SK-N-SH treated with all-trans-retinoic acid at 6 μM for 48 hours (cell line): ENCODE measurements at regions not wholly inside any gene's neighbourhood (a gene's known extent, or its start where the extent isn't known, plus 50 kb on each side); places are given as distances from the start of the nearest gene placed in this dataset.

ENCODE experiments used
- BACH2 ChIP-seq: fragments of 250-450 bp; sonication (Bioruptor Pico); IDR thresholded peaks from 2 replicates; pipeline ENCODE4 v1.9.0; 2021; ENCODE audit warnings: mild to moderate bottlenecking, borderline replicate concordance
- PPARA ChIP-seq: fragments of 250-450 bp; sonication (Bioruptor Pico); IDR thresholded peaks from 2 replicates; pipeline ENCODE4 v1.5.0; 2020; ENCODE audit warnings: mild to moderate bottlenecking, borderline replicate concordance
- RARB ChIP-seq: fragments of 250-450 bp; sonication (Bioruptor Pico); IDR thresholded peaks from 2 replicates; pipeline ENCODE4 v1.8.0; 2021; ENCODE audit warnings: mild to moderate bottlenecking, moderate library complexity
- TCF4 ChIP-seq: fragments of 250-450 bp; sonication (Bioruptor Pico); IDR thresholded peaks from 2 replicates; pipeline ENCODE4 v1.8.0; 2021; ENCODE audit warnings: mild to moderate bottlenecking, moderate library complexity, borderline replicate concordance
- ZC3H10 ChIP-seq: fragments of 250-450 bp; sonication (Bioruptor Pico); IDR thresholded peaks from 2 replicates; pipeline ENCODE4 v1.5.1; 2021; ENCODE audit warnings: mild to moderate bottlenecking, moderate library complexity
- ZFP30 ChIP-seq: fragments of 450-650 bp; formaldehyde crosslinking; IDR thresholded peaks from 2 replicates; pipeline ENCODE4 v1.5.0; 2022; ENCODE audit warnings: mild to moderate bottlenecking, moderate library complexity
- ZNF8 ChIP-seq: fragments of 450-650 bp; formaldehyde crosslinking; IDR thresholded peaks from 2 replicates; pipeline ENCODE4 v1.5.0; 2020; ENCODE audit warnings: mild to moderate bottlenecking, moderate library complexity
- TF ChIP-seq, protein P1 (sequence below): fragments of 250-450 bp; sonication (Bioruptor Pico); IDR thresholded peaks from 2 replicates; pipeline ENCODE4 v1.8.0; 2020; ENCODE audit warnings: mild to moderate bottlenecking, moderate library complexity, borderline replicate concordance
- TF ChIP-seq, protein P2 (sequence below): fragments of 250-450 bp; sonication (Bioruptor Pico); IDR thresholded peaks from 2 replicates; pipeline ENCODE4 v1.5.1; 2020; ENCODE audit warnings: low read depth, mild to moderate bottlenecking, moderate library complexity

DNA sequence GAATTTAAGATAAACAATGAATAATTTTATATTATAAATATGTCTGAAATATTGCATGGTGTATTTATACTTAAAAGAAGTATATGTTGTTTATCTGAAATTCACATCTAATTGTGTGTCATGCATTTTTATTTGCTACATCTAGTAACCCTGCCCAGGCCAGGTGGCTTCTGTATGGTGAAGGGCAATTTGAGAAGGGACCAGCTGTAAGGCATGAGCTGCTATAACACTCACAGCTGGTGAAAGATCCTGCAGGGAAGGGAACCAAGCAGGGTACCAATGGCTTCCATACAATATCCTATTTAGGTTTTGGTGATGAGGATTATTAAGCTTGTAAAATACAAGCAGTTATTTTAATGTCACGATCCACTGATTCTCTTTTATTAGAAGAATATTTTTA lies 921.8 kb upstream of the GJE1 start:
- TF ChIP-seq, protein P1, sequence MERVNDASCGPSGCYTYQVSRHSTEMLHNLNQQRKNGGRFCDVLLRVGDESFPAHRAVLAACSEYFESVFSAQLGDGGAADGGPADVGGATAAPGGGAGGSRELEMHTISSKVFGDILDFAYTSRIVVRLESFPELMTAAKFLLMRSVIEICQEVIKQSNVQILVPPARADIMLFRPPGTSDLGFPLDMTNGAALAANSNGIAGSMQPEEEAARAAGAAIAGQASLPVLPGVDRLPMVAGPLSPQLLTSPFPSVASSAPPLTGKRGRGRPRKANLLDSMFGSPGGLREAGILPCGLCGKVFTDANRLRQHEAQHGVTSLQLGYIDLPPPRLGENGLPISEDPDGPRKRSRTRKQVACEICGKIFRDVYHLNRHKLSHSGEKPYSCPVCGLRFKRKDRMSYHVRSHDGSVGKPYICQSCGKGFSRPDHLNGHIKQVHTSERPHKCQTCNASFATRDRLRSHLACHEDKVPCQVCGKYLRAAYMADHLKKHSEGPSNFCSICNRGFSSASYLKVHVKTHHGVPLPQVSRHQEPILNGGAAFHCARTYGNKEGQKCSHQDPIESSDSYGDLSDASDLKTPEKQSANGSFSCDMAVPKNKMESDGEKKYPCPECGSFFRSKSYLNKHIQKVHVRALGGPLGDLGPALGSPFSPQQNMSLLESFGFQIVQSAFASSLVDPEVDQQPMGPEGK (CRISPR knock-in tag): no peak
- TF ChIP-seq, protein P2, sequence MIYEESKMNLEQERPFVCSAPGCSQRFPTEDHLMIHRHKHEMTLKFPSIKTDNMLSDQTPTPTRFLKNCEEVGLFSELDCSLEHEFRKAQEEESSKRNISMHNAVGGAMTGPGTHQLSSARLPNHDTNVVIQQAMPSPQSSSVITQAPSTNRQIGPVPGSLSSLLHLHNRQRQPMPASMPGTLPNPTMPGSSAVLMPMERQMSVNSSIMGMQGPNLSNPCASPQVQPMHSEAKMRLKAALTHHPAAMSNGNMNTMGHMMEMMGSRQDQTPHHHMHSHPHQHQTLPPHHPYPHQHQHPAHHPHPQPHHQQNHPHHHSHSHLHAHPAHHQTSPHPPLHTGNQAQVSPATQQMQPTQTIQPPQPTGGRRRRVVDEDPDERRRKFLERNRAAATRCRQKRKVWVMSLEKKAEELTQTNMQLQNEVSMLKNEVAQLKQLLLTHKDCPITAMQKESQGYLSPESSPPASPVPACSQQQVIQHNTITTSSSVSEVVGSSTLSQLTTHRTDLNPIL (CRISPR knock-in tag): no peak
- TF ChIP-seq RARB (CRISPR knock-in tag): no peak
- no peak for TF ChIP-seq ZC3H10 (CRISPR knock-in tag)
- TF ChIP-seq PPARA: no peak
- TF ChIP-seq TCF4: no peak
- TF ChIP-seq ZFP30: no peak
- no peak for TF ChIP-seq BACH2 (CRISPR knock-in tag)
- no peak for TF ChIP-seq ZNF8
